Esophagus muscularis mucosa (tissue), 4 donors: ENCODE measurements at regions not wholly inside any gene's neighbourhood (a gene's known extent, or its start where the extent isn't known, plus 50 kb on each side); places are given as distances from the start of the nearest gene placed in this dataset.

ENCODE experiments used
- DNase-seq: peaks from one replicate; pipeline ENCODE4 v3.0.0-alpha.2; 2017; ENCODE audit errors: extremely low spot score
- H3K27ac ChIP-seq, 4 donors: fragments of 200-600 bp; sonication (generic); replicated peaks in 1 of 4; 1 replicate in 3 of 4; 2 replicates in 1 of 4; pipeline ENCODE4 v1.5.1; 2016 to 2019; ENCODE audit warnings: mild to moderate bottlenecking in 1 of 4
- H3K27me3 ChIP-seq, 4 donors: fragments of 200-600 bp; sonication (generic); one replicate each; pipeline versions ENCODE4 v1.5.1 to v1.6.0; 2016 to 2019
- H3K36me3 ChIP-seq, 4 donors: fragments of 200-600 bp; sonication (generic); one replicate each; pipeline ENCODE4 v1.5.1; 2016 to 2019
- H3K4me1 ChIP-seq, 4 donors: fragments of 200-600 bp; sonication (generic); one replicate each; pipeline ENCODE4 v1.5.1; 2016 to 2019
- H3K4me3 ChIP-seq, 4 donors: fragments of 200-600 bp; sonication (generic); 1 replicate in 2 of 4; 2 replicates in 2 of 4; pipeline ENCODE4 v1.5.1; 2016 to 2019; ENCODE audit warnings: mild to moderate bottlenecking in 4 of 4, moderate library complexity in 1 of 4
- H3K9me3 ChIP-seq, 4 donors: fragments of 200-600 bp; sonication (generic); 1 replicate in 3 of 4; 2 replicates in 1 of 4; pipeline ENCODE4 v1.5.1; 2016 to 2019
- CTCF ChIP-seq, 3 experiments: fragments of 200-600 bp in 2 of 3; fragments of 450-650 bp in 1 of 3; sonication (generic) in 2 of 3; IDR thresholded peaks; one replicate each; pipeline ENCODE4 v1.5.1; 2017 to 2019; ENCODE audit warnings: antibody characterized with exemption in 3 of 3, mild to moderate bottlenecking in 2 of 3, moderate library complexity in 1 of 3
- EP300 ChIP-seq: sonication (generic); formaldehyde crosslinking; IDR thresholded peaks from one replicate; pipeline ENCODE4 v1.6.1; 2017; ENCODE audit warnings: antibody characterized with exemption
- POLR2A ChIP-seq: fragments of 450-650 bp; IDR thresholded peaks from one replicate; pipeline ENCODE4 v1.6.1; 2017; ENCODE audit warnings: antibody characterized with exemption, moderate library complexity, mild to moderate bottlenecking, low read depth
- POLR2AphosphoS5 ChIP-seq, 2 donors: sonication (generic); formaldehyde crosslinking; IDR thresholded peaks; one replicate each; pipeline ENCODE4 v1.6.1; 2017; ENCODE audit warnings: antibody characterized with exemption in 2 of 2
- WGBS: methylation state at CpG from one replicate; pipeline ENCODE4 v1.1.5; 2018; 5-methylcytosine and 5-hydroxymethylcytosine counted together
- intact Hi-C: fragments of 100-400 bp; cut with DNase I; formaldehyde crosslinking; loops from one replicate; pipeline ENCODE4 v1.15.1; 2023

- no peaks in the 10 kb centered on the region for H3K27me3 ChIP-seq
- intact Hi-C loops, result no loop called here
- H3K4me3 ChIP-seq, result no peak overlapping the region
- WGBS, result 83% methylated on average over 9 of the region's 9 CpGs
- no peaks in the 10 kb centered on the region for H3K36me3 ChIP-seq
- DNase-seq, result no peak
- peaks cover 0 to 9% (median 8%) of the 10 kb centered on the region in 4 donors for H3K4me1 ChIP-seq
- H3K27ac ChIP-seq, result no peak overlapping the region
- H3K9me3 ChIP-seq, result no peaks in the 10 kb centered on the region
- TF ChIP-seq CTCF (IDR thresholded peaks at IDR 0.05) (no peak), POLR2A (no peak), POLR2AphosphoS5 (IDR thresholded peaks at IDR 0.05) (no peak), EP300 (no peak)
Observed at GRCh38 chr7:153401795-153402720, 642.5 kb downstream of the ACTR3B start.

GRCh38 chr7:153402721-153403541 is 643.4 kb downstream of the ACTR3B start:
- WGBS, result 93% methylated on average over 7 of the region's 7 CpGs
- DNase-seq, result no peak
- intact Hi-C loops, result no loop called here
- Histone ChIP-seq H3K27ac (no peak overlapping the region), H3K36me3 (no peaks in the 10 kb centered on the region), H3K4me1 (peaks cover 0 to 9% (median 8%) of the 10 kb centered on the region in 4 donors), H3K27me3 (no peaks in the 10 kb centered on the region), H3K9me3 (no peaks in the 10 kb centered on the region), H3K4me3 (no peak overlapping the region)
- TF ChIP-seq EP300 (no peak), POLR2AphosphoS5 (IDR thresholded peaks at IDR 0.05) (no peak), CTCF (IDR thresholded peaks at IDR 0.05) (no peak), POLR2A (no peak)

- TF ChIP-seq POLR2AphosphoS5 (IDR thresholded peaks at IDR 0.05) (no peak), CTCF (IDR thresholded peaks at IDR 0.05) (no peak), EP300 (no peak), POLR2A (no peak)
- WGBS, result 98% methylated on average over 2 of the region's 2 CpGs
- H3K27ac ChIP-seq, result no peak overlapping the region
- H3K27me3 ChIP-seq, result no peaks in the 10 kb centered on the region
- no peak overlapping the region for H3K4me3 ChIP-seq
- H3K36me3 ChIP-seq, result no peaks in the 10 kb centered on the region
- intact Hi-C loops, result no loop called here
- no peaks in the 10 kb centered on the region for H3K9me3 ChIP-seq
- DNase-seq, result no peak
- H3K4me1 ChIP-seq, result peaks cover 0 to 9% (median 8%) of the 10 kb centered on the region in 4 donors
Observed at GRCh38 chr7:153404124-153404523, 644.6 kb downstream of the ACTR3B start.

- no peak for DNase-seq
- 94% methylated on average over 8 of the region's 9 CpGs for WGBS
- no peak for TF ChIP-seq POLR2A
- TF ChIP-seq CTCF (IDR thresholded peaks at IDR 0.05), result no peak
- Histone ChIP-seq H3K36me3 (no peaks in the 10 kb centered on the region), H3K4me1 (peaks cover 0 to 9% (median 8%) of the 10 kb centered on the region in 4 donors), H3K27ac (no peak overlapping the region), H3K9me3 (no peaks in the 10 kb centered on the region), H3K4me3 (no peak overlapping the region), H3K27me3 (no peaks in the 10 kb centered on the region)
- intact Hi-C loops, result no loop called here
Observed at GRCh38 chr7:153404781-153405279, 645.3 kb downstream of the ACTR3B start.
